ENCODE measurements at regions not wholly inside any gene's neighbourhood (a gene's known extent, or its start where the extent isn't known, plus 50 kb on each side); places are given as distances from the start of the nearest gene placed in this dataset.

DNA sequence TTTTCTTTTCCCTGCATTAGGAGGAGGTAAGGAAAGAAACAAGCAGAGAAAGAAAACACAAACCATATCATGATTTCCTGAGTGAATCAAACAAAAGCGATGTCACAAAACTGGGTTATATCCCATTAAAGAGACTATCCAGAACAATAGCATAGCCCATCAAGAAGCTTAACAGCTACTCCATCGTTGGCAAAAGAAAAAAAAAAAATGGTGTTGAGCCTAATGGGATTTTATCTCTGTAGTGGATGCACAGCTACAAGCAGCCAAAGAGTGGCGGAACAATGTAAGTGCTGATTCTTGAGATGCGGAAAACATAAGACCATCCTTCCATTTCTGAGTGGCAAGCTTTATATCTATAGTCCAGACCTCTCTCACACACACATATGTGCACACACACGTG lies 106.2 kb upstream of the NRSN1 start:
- H3K27me3 ChIP-seq: no peaks in the 10 kb centered on the region
- DNase-seq (ENCODE audit: extremely low spot score): no peak
- no peak for TF ChIP-seq EP300 (IDR thresholded peaks at IDR 0.05)
- no peak for TF ChIP-seq POLR2A (IDR thresholded peaks at IDR 0.05; ENCODE audit: low read depth)
- TF ChIP-seq POLR2AphosphoS5 (IDR thresholded peaks at IDR 0.05): no peak
- TF ChIP-seq, protein P1, sequence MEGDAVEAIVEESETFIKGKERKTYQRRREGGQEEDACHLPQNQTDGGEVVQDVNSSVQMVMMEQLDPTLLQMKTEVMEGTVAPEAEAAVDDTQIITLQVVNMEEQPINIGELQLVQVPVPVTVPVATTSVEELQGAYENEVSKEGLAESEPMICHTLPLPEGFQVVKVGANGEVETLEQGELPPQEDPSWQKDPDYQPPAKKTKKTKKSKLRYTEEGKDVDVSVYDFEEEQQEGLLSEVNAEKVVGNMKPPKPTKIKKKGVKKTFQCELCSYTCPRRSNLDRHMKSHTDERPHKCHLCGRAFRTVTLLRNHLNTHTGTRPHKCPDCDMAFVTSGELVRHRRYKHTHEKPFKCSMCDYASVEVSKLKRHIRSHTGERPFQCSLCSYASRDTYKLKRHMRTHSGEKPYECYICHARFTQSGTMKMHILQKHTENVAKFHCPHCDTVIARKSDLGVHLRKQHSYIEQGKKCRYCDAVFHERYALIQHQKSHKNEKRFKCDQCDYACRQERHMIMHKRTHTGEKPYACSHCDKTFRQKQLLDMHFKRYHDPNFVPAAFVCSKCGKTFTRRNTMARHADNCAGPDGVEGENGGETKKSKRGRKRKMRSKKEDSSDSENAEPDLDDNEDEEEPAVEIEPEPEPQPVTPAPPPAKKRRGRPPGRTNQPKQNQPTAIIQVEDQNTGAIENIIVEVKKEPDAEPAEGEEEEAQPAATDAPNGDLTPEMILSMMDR (IDR thresholded peaks at IDR 0.05): no peak
- H3K4me1 ChIP-seq: no peaks in the 10 kb centered on the region
- no peak overlapping the region for H3K27ac ChIP-seq (replicated peaks in 1 of 4)
- no peaks in the 10 kb centered on the region for H3K36me3 ChIP-seq
- intact Hi-C loops (cut with DNase I): no loop called here
- no peak overlapping the region for H3K4me3 ChIP-seq
- no peaks in the 10 kb centered on the region for H3K9me3 ChIP-seq
- 82% methylated on average over 5 of the region's 5 CpGs for WGBS

DNA sequence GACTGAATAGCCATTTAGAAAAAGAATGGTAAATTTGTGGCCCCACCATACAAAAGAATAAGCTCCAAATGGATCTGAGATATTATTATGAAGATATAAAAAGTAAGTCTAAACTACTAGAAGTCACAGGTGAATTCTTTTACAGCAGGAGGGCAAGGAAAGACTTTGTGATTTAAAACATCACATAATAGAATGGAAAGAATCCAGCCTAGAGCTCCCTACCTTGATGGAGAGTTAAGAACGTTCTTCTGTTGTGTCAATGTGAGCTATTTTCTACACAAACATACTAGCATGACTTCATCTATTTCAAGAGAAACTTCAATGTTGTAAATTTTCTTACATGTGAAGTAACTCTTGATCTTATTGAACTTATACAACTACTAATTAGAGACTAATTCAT lies 100.0 kb upstream of the NRSN1 start:
- H3K4me1 ChIP-seq: no peaks in the 10 kb centered on the region
- TF ChIP-seq EP300 (IDR thresholded peaks at IDR 0.05) (no peak), POLR2A (IDR thresholded peaks at IDR 0.05; ENCODE audit: low read depth) (no peak), POLR2AphosphoS5 (IDR thresholded peaks at IDR 0.05) (no peak)
- TF ChIP-seq, protein P1 (IDR thresholded peaks at IDR 0.05): no peak

DNA sequence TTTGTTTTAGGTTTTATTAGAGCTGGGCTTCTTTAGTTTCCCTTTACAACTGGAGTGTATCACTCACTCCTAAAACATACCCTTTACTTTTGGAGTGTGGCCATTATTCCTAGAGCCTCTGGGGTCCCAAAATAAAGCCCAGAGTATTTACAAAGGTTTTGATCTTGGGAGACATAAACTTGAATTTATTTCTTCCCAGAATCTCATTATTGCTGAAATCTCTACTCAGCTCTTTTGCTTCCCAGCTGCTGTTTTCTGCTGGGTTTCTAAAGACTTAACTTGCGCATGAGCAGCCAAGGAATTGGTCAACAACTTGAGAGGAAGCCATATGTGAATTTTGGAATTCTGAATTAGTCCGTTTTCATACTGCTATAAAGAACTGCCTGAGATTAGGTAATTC lies 94.5 kb upstream of the NRSN1 start:
- H3K4me1 ChIP-seq: no peaks in the 10 kb centered on the region
- no peak overlapping the region for H3K27ac ChIP-seq (replicated peaks in 1 of 4)
- no peak for TF ChIP-seq POLR2A (IDR thresholded peaks at IDR 0.05; ENCODE audit: low read depth)
- TF ChIP-seq EP300 (IDR thresholded peaks at IDR 0.05): no peak
- no peak for TF ChIP-seq POLR2AphosphoS5 (IDR thresholded peaks at IDR 0.05)
- peaks cover 0 to 5% (median 0%) of the 10 kb centered on the region in 4 donors for H3K9me3 ChIP-seq
- intact Hi-C loops (cut with DNase I): no loop called here
- H3K27me3 ChIP-seq: no peaks in the 10 kb centered on the region
- DNase-seq (ENCODE audit: extremely low spot score): no peak
- H3K36me3 ChIP-seq: no peaks in the 10 kb centered on the region
- no peak overlapping the region for H3K4me3 ChIP-seq
- WGBS: 93% methylated on average over 2 of the region's 2 CpGs

More for the DNA sequence above, 100.0 kb upstream of the NRSN1 start:
- intact Hi-C loops (cut with DNase I): no loop called here
- 55% methylated on average over 1 of the region's 1 CpG for WGBS
- Histone ChIP-seq H3K9me3 (peaks cover 0 to 5% (median 0%) of the 10 kb centered on the region in 4 donors), H3K4me3 (no peak overlapping the region), H3K27me3 (no peaks in the 10 kb centered on the region), H3K27ac (replicated peaks in 1 of 4) (no peak overlapping the region), H3K36me3 (no peaks in the 10 kb centered on the region)
- DNase-seq (ENCODE audit: extremely low spot score): no peak

DNA sequence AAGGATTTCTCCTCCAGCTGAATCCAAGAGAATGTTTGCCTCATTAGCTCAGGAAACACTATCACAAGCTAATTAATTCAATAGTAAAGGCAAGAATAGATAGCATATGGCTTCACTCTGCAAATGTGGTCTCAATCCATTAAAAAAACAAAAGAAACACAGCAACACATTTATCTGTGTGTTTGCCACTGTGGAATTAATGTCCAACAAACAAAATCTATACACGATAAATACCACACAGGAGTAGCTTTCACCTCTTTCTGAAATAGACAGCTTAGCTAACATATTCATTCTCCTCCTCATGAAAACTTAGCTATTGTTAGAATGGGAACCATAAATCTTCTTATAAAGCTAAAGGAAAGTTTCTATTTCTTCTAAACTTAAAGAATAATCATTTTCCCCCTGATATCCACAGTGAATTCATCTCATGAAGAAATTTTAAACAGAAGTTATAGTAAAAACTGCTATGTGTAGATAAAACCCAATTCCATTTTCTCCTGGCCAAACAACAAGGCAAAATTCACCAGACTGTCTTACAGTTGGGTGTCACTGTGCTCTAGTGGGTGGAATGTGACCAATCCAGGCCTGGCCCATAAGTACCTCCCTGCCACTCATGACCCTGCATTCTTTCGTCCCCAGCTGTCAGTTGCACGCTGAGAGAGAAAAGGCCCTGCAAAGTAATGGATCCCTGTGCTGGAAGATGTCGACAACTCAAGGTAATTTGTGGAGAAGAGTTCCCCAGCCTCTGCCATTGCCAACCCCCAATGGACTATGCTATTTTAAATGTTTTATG lies 92.9 kb upstream of the NRSN1 start:
- H3K4me1 ChIP-seq: no peaks in the 10 kb centered on the region
- intact Hi-C loops (cut with DNase I): no loop called here
- no peaks in the 10 kb centered on the region for H3K27me3 ChIP-seq
- no peak for DNase-seq (ENCODE audit: extremely low spot score)
- WGBS: 47% methylated on average over 4 of the region's 4 CpGs
- TF ChIP-seq POLR2A (IDR thresholded peaks at IDR 0.05; ENCODE audit: low read depth): no peak
- no peak overlapping the region for H3K4me3 ChIP-seq
- peaks cover 0 to 3% (median under 1%) of the 10 kb centered on the region in 4 donors for H3K9me3 ChIP-seq
- no peak overlapping the region for H3K27ac ChIP-seq (replicated peaks in 1 of 4)
- no peaks in the 10 kb centered on the region for H3K36me3 ChIP-seq

DNA sequence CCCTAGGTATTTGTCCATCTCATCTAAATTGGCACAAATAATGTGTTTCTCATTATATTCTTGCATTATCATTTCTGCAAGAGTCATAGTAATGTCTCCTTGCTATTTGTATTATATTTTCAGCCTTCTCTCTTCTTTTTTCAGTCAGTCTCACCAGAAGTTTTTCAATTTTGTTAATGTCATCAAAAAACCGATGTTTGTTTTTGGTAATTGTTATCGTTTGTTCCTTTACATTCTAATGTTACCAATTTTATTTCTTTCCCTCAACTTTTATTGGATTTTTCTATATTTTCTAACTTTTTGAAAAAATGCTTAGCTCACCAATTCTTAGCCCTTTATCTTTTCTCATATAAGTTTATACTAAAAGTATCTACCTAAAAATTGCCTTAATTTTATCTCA lies 82.2 kb upstream of the NRSN1 start:
- no peaks in the 10 kb centered on the region for H3K27me3 ChIP-seq
- no peak overlapping the region for H3K4me3 ChIP-seq
- 91% methylated on average over 2 of the region's 2 CpGs for WGBS
- TF ChIP-seq POLR2AphosphoS5 (IDR thresholded peaks at IDR 0.05) (no peak), EP300 (IDR thresholded peaks at IDR 0.05) (no peak), POLR2A (IDR thresholded peaks at IDR 0.05; ENCODE audit: low read depth) (no peak)
- TF ChIP-seq, protein P1 (IDR thresholded peaks at IDR 0.05): no peak
- no peaks in the 10 kb centered on the region for H3K4me1 ChIP-seq
- peaks cover 0 to 26% (median under 1%) of the 10 kb centered on the region in 4 donors for H3K9me3 ChIP-seq
- DNase-seq (ENCODE audit: extremely low spot score): no peak
- intact Hi-C loops (cut with DNase I): no loop called here
- no peak overlapping the region for H3K27ac ChIP-seq (replicated peaks in 1 of 4)
- H3K36me3 ChIP-seq: no peaks in the 10 kb centered on the region

Data from esophagus muscularis mucosa (tissue), 4 donors.